ENCODE measurements at regions not wholly inside any gene's neighbourhood (a gene's known extent, or its start where the extent isn't known, plus 50 kb on each side); places are given as distances from the start of the nearest gene placed in this dataset.

DNA sequence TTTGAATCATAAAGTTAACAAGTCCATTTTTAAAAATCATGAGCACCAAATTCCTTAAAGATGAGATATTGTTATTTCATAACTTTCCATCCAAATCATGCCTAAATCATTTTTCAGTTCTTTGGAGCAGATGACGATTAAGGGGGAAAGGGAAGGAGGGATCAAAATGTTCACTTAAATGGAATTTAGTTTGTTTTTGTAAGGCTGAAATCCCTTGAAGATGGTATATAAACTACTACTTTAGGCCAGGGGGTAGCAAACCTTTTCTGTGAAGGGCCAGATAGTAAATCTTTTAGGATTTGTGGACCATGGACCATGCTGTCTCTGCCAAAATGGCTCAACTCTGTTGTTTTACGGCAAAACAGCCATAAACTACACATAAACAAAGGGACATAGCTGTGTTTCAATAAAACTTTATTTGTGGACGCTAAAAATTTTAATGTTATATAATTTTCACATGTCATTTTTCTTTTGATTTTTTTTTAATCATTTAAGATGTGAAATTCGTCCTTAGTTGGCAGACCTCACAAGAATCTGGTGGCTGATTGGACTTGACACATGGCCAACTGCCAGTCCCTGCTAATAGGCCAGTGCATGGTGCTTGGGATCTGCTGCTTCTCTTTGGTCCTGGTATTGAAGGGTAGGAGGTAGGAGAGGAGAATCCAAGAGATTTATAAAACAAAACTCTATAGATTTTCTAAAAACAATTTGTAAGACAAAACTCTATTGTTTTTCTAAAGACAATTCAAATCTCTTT is 52.0 kb upstream of the RTN4 start:
- no peak for DNase-seq
- Mint-ChIP-seq H3K4me3 (no peak overlapping the region), H3K9me3 (no peaks in the 10 kb centered on the region), H3K27me3 (no peaks in the 10 kb centered on the region), H3K4me1 (peaks cover 0 to 7% (median 4%) of the 10 kb centered on the region in 7 donors), H3K27ac (no peak overlapping the region), H3K36me3 (no peaks in the 10 kb centered on the region)
- intact Hi-C loops (cut with micrococcal nuclease) = no loop called here
- ATAC-seq = no peak
- H3K27me3 ChIP-seq (ENCODE audit: control insufficient read depth in 2 of 2, insufficient read depth in 2 of 2, low read length in 2 of 2) = no peaks in the 10 kb centered on the region
- no peak overlapping the region for H3K27ac ChIP-seq (ENCODE audit: low read depth, low read length)
- POLR2A ChIA-PET = no interaction called here
- H3K4me1 ChIP-seq (ENCODE audit: control insufficient read depth in 2 of 2, insufficient read depth in 2 of 2, low read length in 2 of 2) = no peaks in the 10 kb centered on the region
- H3K4me3 ChIP-seq (ENCODE audit: low read length) = no peak overlapping the region
- no peaks in the 10 kb centered on the region for H3K36me3 ChIP-seq (ENCODE audit: control insufficient read depth in 2 of 3, insufficient read depth in 3 of 3, low read length in 3 of 3)
- H3K9me3 ChIP-seq (ENCODE audit: control insufficient read depth in 2 of 3, low read length in 3 of 3) = no peaks in the 10 kb centered on the region
- CTCF ChIA-PET = interaction anchor here (0.6 kb wide), 2 partner anchors 59 to 96 kb away, joined by 3 to 4 read pairs; no protein-coding TSS in a partner anchor

GRCh38 chr2:55101466-55101865 is 51.2 kb upstream of the RTN4 start:
- no peaks in the 10 kb centered on the region for H3K9me3 Mint-ChIP-seq
- CTCF ChIA-PET = interaction anchor here (0.6 kb wide), 1 partner anchor 95 kb away, joined by 3 read pairs; no protein-coding TSS in a partner anchor
- H3K27ac Mint-ChIP-seq = no peak overlapping the region
- Histone ChIP-seq H3K9me3 (ENCODE audit: control insufficient read depth in 2 of 3, low read length in 3 of 3) (no peaks in the 10 kb centered on the region), H3K27ac (ENCODE audit: low read depth, low read length) (no peak overlapping the region), H3K4me1 (ENCODE audit: control insufficient read depth in 2 of 2, insufficient read depth in 2 of 2, low read length in 2 of 2) (no peaks in the 10 kb centered on the region), H3K4me3 (ENCODE audit: low read length) (no peak overlapping the region), H3K27me3 (ENCODE audit: control insufficient read depth in 2 of 2, insufficient read depth in 2 of 2, low read length in 2 of 2) (no peaks in the 10 kb centered on the region), H3K36me3 (ENCODE audit: control insufficient read depth in 2 of 3, insufficient read depth in 3 of 3, low read length in 3 of 3) (no peaks in the 10 kb centered on the region)
- no peaks in the 10 kb centered on the region for H3K27me3 Mint-ChIP-seq
- no peak for DNase-seq
- no peak for ATAC-seq
- peaks cover 0 to 7% (median 4%) of the 10 kb centered on the region in 7 donors for H3K4me1 Mint-ChIP-seq
- H3K4me3 Mint-ChIP-seq = no peak overlapping the region
- no peaks in the 10 kb centered on the region for H3K36me3 Mint-ChIP-seq
- POLR2A ChIA-PET = no interaction called here
- intact Hi-C loops (cut with micrococcal nuclease) = no loop called here

DNA sequence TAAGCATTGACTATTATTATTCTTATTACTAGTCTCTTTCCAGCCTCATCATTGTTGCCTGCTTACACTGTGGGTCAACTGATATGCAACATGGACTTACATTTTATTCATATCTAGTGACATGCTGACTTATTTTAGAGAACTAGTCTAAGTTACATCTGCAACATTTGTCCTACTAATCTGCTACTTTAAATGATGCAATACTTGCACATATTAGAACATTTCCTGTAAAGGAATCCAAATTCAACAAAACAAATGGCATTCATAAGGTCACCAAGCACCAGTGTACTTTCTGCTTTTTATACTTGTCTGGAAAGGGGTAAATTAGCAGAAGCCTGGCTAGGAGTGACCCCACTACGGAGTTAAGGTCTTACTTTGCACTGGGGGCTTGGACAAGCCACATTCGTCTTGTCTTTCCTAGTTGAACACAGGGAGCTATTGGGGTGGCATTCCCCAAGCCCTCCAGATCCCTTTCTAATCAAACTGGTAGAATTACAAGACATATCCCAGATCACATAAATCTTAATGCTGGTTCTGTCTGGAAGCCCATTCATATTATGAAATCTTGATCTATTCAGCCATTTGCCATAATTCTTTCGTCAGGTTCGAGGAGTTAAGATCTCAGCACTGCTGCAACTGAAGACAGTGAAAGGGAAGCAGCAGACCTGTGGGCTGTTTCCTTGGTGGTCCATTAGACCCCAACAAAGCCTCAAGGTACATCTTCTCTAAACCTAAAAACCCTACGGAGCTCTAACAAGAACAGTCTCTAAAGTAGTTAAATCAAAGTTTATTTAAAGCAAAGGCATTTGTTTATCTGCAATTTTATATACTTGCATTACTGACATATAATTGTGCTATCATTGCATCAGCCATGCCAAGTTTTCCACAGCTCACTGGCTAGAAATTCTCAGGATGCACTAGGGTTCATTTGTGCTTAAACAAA is 49.9 kb upstream of the RTN4 start:
- ChIA-PET POLR2A (no interaction called here), CTCF (no interaction called here)
- peak; percentile 42 for ATAC-seq

More for the DNA sequence above, 49.9 kb upstream of the RTN4 start:
- H3K4me1 Mint-ChIP-seq = peaks cover 0 to 7% (median 4%) of the 10 kb centered on the region in 7 donors
- no peaks in the 10 kb centered on the region for H3K27me3 Mint-ChIP-seq
- no peaks in the 10 kb centered on the region for H3K9me3 Mint-ChIP-seq
- no peak overlapping the region for H3K27ac Mint-ChIP-seq
- peak overlapping the region in 1 of 10 donors; percentile 5 for H3K4me3 Mint-ChIP-seq
- DNase-seq = no peak
- intact Hi-C loops (cut with micrococcal nuclease) = loop anchor here in 1 of 2 donors (5.0 kb wide), 1 partner anchor 48 kb away; the partner anchor contains the start of gene RTN4
- H3K36me3 Mint-ChIP-seq = no peaks in the 10 kb centered on the region
- H3K27ac ChIP-seq (ENCODE audit: low read depth, low read length) = no peak overlapping the region
- no peaks in the 10 kb centered on the region for H3K27me3 ChIP-seq (ENCODE audit: control insufficient read depth in 2 of 2, insufficient read depth in 2 of 2, low read length in 2 of 2)
- no peaks in the 10 kb centered on the region for H3K36me3 ChIP-seq (ENCODE audit: control insufficient read depth in 2 of 3, insufficient read depth in 3 of 3, low read length in 3 of 3)
- H3K4me3 ChIP-seq (ENCODE audit: low read length) = no peak overlapping the region
- H3K4me1 ChIP-seq (ENCODE audit: control insufficient read depth in 2 of 2, insufficient read depth in 2 of 2, low read length in 2 of 2) = no peaks in the 10 kb centered on the region
- no peaks in the 10 kb centered on the region for H3K9me3 ChIP-seq (ENCODE audit: control insufficient read depth in 2 of 3, low read length in 3 of 3)

Measured in naive thymus-derived CD4-positive, alpha-beta T cell (primary cell).